ENCODE measurements at regions not wholly inside any gene's neighbourhood (a gene's known extent, or its start where the extent isn't known, plus 50 kb on each side); places are given as distances from the start of the nearest gene placed in this dataset.

GRCh38 chr9:90544488-90544887 lies 98.1 kb downstream of the DIRAS2 start:
- no peak for TF ChIP-seq EZH2 (IDR thresholded peaks at IDR 0.05; ENCODE audit: low read length)
- no peak for TF ChIP-seq CTCF (optimal IDR thresholded peaks at IDR 0.05 in 1 of 3, IDR thresholded peaks at IDR 0.05 in 1 of 3, conservative IDR thresholded peaks at IDR 0.05 in 1 of 3; ENCODE audit: extremely low read depth in 1 of 3, insufficient read depth in 2 of 3, low read length in 3 of 3)

Measured in keratinocyte (primary cell).